VCaP (cell line): ENCODE measurements at regions not wholly inside any gene's neighbourhood (a gene's known extent, or its start where the extent isn't known, plus 50 kb on each side); places are given as distances from the start of the nearest gene placed in this dataset.
"Not testable (repeated sequence)": the region's sequence is repeated elsewhere in the genome, so short reads cannot be mapped to it uniquely, and the experiment has no call there.

Experiments
- H3K27ac ChIP-seq: fragments of 450-650 bp; 2 replicates; pipeline ENCODE4 v1.5.1; 2017
- CTCF ChIP-seq: fragments of 450-650 bp; conservative IDR thresholded peaks from 2 replicates; pipeline ENCODE4 v1.5.1; 2017; ENCODE audit warnings: mild to moderate bottlenecking, moderate library complexity

GRCh38 chr3:152209060-152209459 lies 59.7 kb upstream of the MBNL1 start:
- H3K27ac ChIP-seq = no peak overlapping the region
- no peak for TF ChIP-seq CTCF

- no peak overlapping the region for H3K27ac ChIP-seq
- TF ChIP-seq CTCF = no peak
Measured at GRCh38 chr3:152209776-152210175, 59.0 kb upstream of the MBNL1 start.

DNA sequence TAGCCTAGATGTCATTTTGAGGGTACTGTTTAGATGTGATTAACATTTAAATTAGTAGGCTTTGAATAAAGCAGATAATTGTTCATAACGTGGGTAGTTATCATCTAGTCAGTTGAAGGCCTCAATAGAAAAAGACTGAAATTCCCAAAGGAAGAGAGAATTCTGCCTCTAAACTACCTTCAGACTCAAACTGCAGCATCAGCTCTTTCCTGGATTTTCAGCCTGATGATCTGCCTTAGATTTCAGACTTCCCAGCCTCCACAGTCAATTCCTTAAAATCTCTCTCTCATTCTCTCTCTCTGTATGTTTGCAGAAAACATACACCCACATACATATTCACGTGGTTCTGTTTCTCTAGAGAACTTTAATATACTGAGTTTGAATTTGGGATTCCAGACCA lies 58.0 kb upstream of the MBNL1 start:
- TF ChIP-seq CTCF = no peak
- no peak overlapping the region for H3K27ac ChIP-seq

GRCh38 chr3:152211655-152212054 lies 57.1 kb upstream of the MBNL1 start:
- 0 out of 2 replicates have a peak overlapping the region, but pooled peaks have one; percentile 14 for H3K27ac ChIP-seq
- no peak for TF ChIP-seq CTCF

GRCh38 chr3:152213203-152213602 lies 55.5 kb upstream of the MBNL1 start:
- no peak overlapping the region for H3K27ac ChIP-seq
- no peak for TF ChIP-seq CTCF

GRCh38 chr3:152213938-152214337 lies 54.8 kb upstream of the MBNL1 start:
- no peak for TF ChIP-seq CTCF
- H3K27ac ChIP-seq = no peak overlapping the region

DNA sequence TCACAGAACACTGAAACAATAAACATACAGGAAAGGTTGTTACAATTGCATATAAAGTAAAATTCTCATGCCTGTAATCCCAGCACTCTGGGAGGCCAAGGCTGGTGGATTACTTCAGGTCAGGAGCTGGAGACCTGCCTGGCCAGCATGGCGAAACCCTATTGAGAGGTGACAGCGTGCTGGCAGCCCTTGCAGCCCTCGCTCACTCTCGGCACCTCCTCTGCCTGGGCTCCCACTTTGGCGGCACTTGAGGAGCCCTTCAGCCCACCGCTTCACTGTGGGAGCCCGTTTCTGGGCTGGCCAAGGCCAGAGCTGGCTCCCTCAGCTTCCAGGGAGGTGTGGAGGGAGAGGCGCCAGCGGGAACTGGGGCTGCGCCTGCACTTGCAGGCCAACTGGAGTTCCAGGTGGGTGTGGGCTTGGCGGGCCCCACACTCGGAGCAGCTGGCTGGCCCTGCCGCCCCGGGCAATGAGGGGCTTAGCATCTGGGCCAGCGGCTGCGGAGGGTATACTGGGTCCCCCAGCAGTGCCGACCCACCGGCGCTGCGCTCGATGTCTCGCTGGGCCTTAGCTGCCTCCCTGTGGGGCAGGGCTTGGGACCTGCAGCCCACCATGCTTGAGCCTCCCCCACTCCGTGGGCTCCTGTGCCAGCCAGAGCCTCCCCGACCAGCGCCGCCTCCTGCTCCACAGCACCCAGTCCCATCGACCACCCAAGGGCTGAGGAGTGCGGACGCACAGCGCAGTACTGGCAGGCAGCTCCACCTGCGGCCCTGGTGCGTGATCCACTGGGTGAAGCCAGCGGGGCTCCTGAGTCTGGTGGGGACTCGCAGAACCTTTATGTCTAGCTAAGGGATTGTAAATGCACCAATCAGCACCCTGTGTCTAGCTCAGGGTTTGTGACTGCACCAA lies 51.5 kb upstream of the MBNL1 start:
- H3K27ac ChIP-seq = not testable (repeated sequence)

- no peak overlapping the region for H3K27ac ChIP-seq
- TF ChIP-seq CTCF = no peak
Measured at GRCh38 chr3:152218602-152219001, 50.1 kb upstream of the MBNL1 start.
